Transverse colon (tissue), 4 donors: ENCODE measurements at regions not wholly inside any gene's neighbourhood (a gene's known extent, or its start where the extent isn't known, plus 50 kb on each side); places are given as distances from the start of the nearest gene placed in this dataset.

Experiments
- DNase-seq: peaks from one replicate; pipeline ENCODE4 v3.0.0-alpha.2; 2019
- H3K27ac ChIP-seq, 4 donors: fragments of 200-600 bp; sonication (generic); 2 replicates each; pipeline ENCODE4 v1.5.1; 2016 to 2018; ENCODE audit warnings: inconsistent platforms in 4 of 4
- H3K27me3 ChIP-seq: fragments of 200-600 bp; sonication (generic); 2 replicates; pipeline ENCODE4 v1.5.1; 2017; ENCODE audit warnings: inconsistent platforms
- H3K36me3 ChIP-seq, 4 donors: fragments of 200-600 bp; sonication (generic); 2 replicates each; pipeline ENCODE4 v1.5.1; 2017 to 2019; ENCODE audit warnings: inconsistent platforms in 4 of 4
- H3K4me1 ChIP-seq, 4 donors: fragments of 200-600 bp; sonication (generic); 2 replicates each; pipeline ENCODE4 v1.5.1; 2017 to 2020; ENCODE audit warnings: inconsistent platforms in 4 of 4
- H3K4me3 ChIP-seq, 4 donors: fragments of 200-600 bp; sonication (generic); 1 replicate in 1 of 4; 2 replicates in 3 of 4; pipeline versions ENCODE4 v1.5.1 to v1.6.1; 2017 to 2019; ENCODE audit warnings: inconsistent platforms in 4 of 4
- H3K9me3 ChIP-seq, 2 donors: fragments of 200-600 bp; sonication (generic); 2 replicates each; pipeline ENCODE4 v1.5.1; 2017 to 2019; ENCODE audit warnings: inconsistent platforms in 2 of 2
- EP300 ChIP-seq: sonication (generic); formaldehyde crosslinking; IDR thresholded peaks from one replicate; pipeline ENCODE4 v1.6.1; 2017; ENCODE audit warnings: antibody characterized with exemption, low read depth
- POLR2A ChIP-seq: fragments of 450-650 bp; IDR thresholded peaks from one replicate; pipeline ENCODE4 v1.6.1; 2016; ENCODE audit warnings: antibody characterized with exemption, mild to moderate bottlenecking, moderate library complexity
- POLR2AphosphoS5 ChIP-seq, 3 donors: sonication (generic); formaldehyde crosslinking; IDR thresholded peaks; one replicate each; pipeline ENCODE4 v1.6.1; 2016; ENCODE audit warnings: antibody characterized with exemption in 3 of 3
- WGBS, 2 donors: methylation state at CpG; one replicate each; pipeline ENCODE4 v1.1.5; 2018; ENCODE audit warnings: low coverage in 1 of 2; 5-methylcytosine and 5-hydroxymethylcytosine counted together
- in situ Hi-C, 4 donors: fragments of 200-750 bp; cut with MboI; loops; one replicate each; pipeline versions ENCODE4 v1.15.0 to v1.15.1; 2017; ENCODE audit warnings: low sequenced_read_pairs in 3 of 4, low pct_ligation_motif_present in 1 of 4, low pct_unique_long_range_greater_than_20kb in 1 of 4
- intact Hi-C: fragments of 100-400 bp; cut with DNase I; formaldehyde crosslinking; loops from one replicate; pipeline ENCODE4 v1.15.1; 2023; ENCODE audit warnings: low total_unique reads
- TF ChIP-seq, protein P1 (sequence below), 5 experiments: fragments of 200-600 bp in 3 of 5; fragments of 450-650 bp in 2 of 5; sonication (generic) in 3 of 5; IDR thresholded peaks; 1 replicate in 2 of 5; 2 replicates in 3 of 5; pipeline ENCODE4 v1.5.1; 2016 to 2017; ENCODE audit warnings: antibody characterized with exemption in 5 of 5, inconsistent platforms in 3 of 5, mild to moderate bottlenecking in 2 of 5, moderate library complexity in 1 of 5

DNA sequence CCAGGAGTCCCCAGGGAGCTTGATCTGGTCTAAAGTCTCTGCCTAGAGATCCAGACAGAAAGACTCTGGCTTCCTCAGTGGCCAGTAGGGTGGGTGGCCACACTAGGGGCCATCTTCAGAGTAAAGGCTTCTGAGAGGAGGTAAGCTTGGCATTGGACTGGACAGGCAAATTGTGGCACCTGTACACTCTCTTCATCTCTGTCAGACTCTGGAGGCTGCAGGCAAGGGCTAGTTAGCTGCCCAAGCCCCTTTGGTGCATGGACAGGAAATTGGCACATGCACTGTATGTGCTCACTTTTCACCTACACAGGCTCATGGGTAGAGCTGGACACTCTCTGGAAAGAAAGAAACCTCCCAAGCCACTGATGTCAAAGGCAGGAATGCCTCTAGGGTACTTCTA lies 142.8 kb downstream of the PJA1 start:
- H3K9me3 ChIP-seq: no peaks in the 10 kb centered on the region
- in situ Hi-C loops (no loop called here), intact Hi-C loops (no loop called here)
- DNase-seq: no peak
- peaks cover 0 to 17% (median 6%) of the 10 kb centered on the region in 4 donors for H3K4me1 ChIP-seq
- H3K27ac ChIP-seq: no peak overlapping the region
- TF ChIP-seq POLR2AphosphoS5 (IDR thresholded peaks at IDR 0.05): no peak
- TF ChIP-seq POLR2A: no peak
- TF ChIP-seq, protein P1, sequence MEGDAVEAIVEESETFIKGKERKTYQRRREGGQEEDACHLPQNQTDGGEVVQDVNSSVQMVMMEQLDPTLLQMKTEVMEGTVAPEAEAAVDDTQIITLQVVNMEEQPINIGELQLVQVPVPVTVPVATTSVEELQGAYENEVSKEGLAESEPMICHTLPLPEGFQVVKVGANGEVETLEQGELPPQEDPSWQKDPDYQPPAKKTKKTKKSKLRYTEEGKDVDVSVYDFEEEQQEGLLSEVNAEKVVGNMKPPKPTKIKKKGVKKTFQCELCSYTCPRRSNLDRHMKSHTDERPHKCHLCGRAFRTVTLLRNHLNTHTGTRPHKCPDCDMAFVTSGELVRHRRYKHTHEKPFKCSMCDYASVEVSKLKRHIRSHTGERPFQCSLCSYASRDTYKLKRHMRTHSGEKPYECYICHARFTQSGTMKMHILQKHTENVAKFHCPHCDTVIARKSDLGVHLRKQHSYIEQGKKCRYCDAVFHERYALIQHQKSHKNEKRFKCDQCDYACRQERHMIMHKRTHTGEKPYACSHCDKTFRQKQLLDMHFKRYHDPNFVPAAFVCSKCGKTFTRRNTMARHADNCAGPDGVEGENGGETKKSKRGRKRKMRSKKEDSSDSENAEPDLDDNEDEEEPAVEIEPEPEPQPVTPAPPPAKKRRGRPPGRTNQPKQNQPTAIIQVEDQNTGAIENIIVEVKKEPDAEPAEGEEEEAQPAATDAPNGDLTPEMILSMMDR (IDR thresholded peaks at IDR 0.05): no peak
- TF ChIP-seq EP300: no peak
- H3K27me3 ChIP-seq: no peaks in the 10 kb centered on the region
- H3K36me3 ChIP-seq: no peaks in the 10 kb centered on the region
- H3K4me3 ChIP-seq: no peak overlapping the region

GRCh38 chrX:69021141-69021960 lies 143.9 kb downstream of the PJA1 start:
- Histone ChIP-seq H3K9me3 (no peaks in the 10 kb centered on the region), H3K36me3 (no peaks in the 10 kb centered on the region), H3K4me3 (no peak overlapping the region), H3K4me1 (peaks cover 0 to 11% (median 4%) of the 10 kb centered on the region in 4 donors), H3K27me3 (no peaks in the 10 kb centered on the region), H3K27ac (no peak overlapping the region)
- TF ChIP-seq POLR2A: no peak
- TF ChIP-seq, protein P1 (IDR thresholded peaks at IDR 0.05): no peak
- TF ChIP-seq POLR2AphosphoS5 (IDR thresholded peaks at IDR 0.05): no peak
- no peak for TF ChIP-seq EP300
- intact Hi-C loops: no loop called here
- in situ Hi-C loops: no loop called here
- 63% methylated on average over 10 of the region's 10 CpGs; no CpG with 5 or more reads in 1 of the 2 donors for WGBS, 2 donors
- DNase-seq: no peak

DNA sequence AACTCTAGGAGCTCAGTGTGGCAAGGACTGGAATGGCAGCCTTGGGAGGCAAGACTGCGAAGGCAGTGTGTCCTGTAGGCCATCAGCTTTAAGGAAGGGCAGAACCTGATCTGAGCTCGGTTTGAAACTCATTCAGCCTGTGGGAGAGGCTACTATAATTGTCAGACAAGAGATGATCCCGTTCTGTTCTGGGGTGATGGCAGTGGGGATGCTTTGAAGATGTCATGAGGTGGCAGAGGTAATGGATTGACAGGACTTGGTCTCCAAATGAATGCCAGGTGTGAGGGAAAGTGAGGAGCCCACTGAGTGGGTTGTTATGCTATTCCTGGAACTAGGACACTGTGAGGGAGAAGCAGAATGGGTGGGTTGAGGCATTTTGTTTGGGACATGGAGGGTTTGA lies 144.9 kb downstream of the PJA1 start:
- in situ Hi-C loops: no loop called here
- no peak for DNase-seq

GRCh38 chrX:69019073-69019890 lies 146.0 kb downstream of the PJA1 start:
- 67% methylated on average over 2 of the region's 2 CpGs; no CpG with 5 or more reads in 1 of the 2 donors for WGBS, 2 donors
- in situ Hi-C loops: no loop called here
- H3K4me1 ChIP-seq: peaks cover 0 to 1% (median 0%) of the 10 kb centered on the region in 4 donors
- H3K27me3 ChIP-seq: no peaks in the 10 kb centered on the region
- no peak for TF ChIP-seq POLR2AphosphoS5 (IDR thresholded peaks at IDR 0.05)
- TF ChIP-seq, protein P1 (IDR thresholded peaks at IDR 0.05): no peak
- TF ChIP-seq POLR2A: no peak
- TF ChIP-seq EP300: no peak
- DNase-seq: no peak
- H3K9me3 ChIP-seq: no peaks in the 10 kb centered on the region
- no peaks in the 10 kb centered on the region for H3K36me3 ChIP-seq
- intact Hi-C loops: no loop called here
- no peak overlapping the region for H3K27ac ChIP-seq
- no peak overlapping the region for H3K4me3 ChIP-seq

More for the DNA sequence above, 144.9 kb downstream of the PJA1 start:
- 55% methylated on average over 3 of the region's 3 CpGs; no CpG with 5 or more reads in 1 of the 2 donors for WGBS, 2 donors
- TF ChIP-seq EP300 (no peak), POLR2AphosphoS5 (IDR thresholded peaks at IDR 0.05) (no peak)
- no peaks in the 10 kb centered on the region for H3K36me3 ChIP-seq
- no peak overlapping the region for H3K27ac ChIP-seq
- peaks cover 0 to 10% (median 4%) of the 10 kb centered on the region in 4 donors for H3K4me1 ChIP-seq
- H3K27me3 ChIP-seq: no peaks in the 10 kb centered on the region
- H3K9me3 ChIP-seq: no peaks in the 10 kb centered on the region
- H3K4me3 ChIP-seq: no peak overlapping the region
- intact Hi-C loops: no loop called here
